ENCODE measurements at regions not wholly inside any gene's neighbourhood (a gene's known extent, or its start where the extent isn't known, plus 50 kb on each side); places are given as distances from the start of the nearest gene placed in this dataset.
"Not testable (repeated sequence)": the region's sequence is repeated elsewhere in the genome, so short reads cannot be mapped to it uniquely, and the experiment has no call there.

DNA sequence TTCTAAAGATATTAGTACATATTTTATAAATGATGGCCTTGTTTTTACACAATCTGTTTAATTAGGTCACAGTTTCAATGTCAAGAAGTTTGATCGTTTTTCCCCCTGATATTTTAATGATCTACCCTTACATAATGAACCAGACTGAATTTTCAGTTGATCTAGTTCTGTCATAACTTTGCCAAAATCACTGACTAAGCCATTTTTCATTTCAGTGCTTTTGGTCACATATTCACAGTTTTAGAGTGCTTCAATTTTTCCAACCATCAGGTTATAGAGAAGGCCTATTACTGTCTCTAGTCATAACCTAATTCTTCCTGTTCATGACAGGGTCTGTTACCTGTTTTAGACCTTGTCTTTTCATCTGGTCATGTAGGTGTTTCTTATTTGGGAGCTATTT lies 577.9 kb upstream of the PTPRD start:
- Histone ChIP-seq H3K36me3 (ENCODE audit: control insufficient read depth, insufficient read depth, low read length) (no peaks in the 10 kb centered on the region), H3K27me3 (ENCODE audit: control insufficient read depth, insufficient read depth, low read length) (no peaks in the 10 kb centered on the region), H3K9ac (ENCODE audit: low read length) (no peak overlapping the region), H3K27ac (ENCODE audit: low read depth, low read length) (no peak overlapping the region), H3K4me1 (ENCODE audit: control insufficient read depth, insufficient read depth, low read length) (no peaks in the 10 kb centered on the region), H3K4me3 (ENCODE audit: low read depth, low read length) (no peak overlapping the region), H3K9me3 (ENCODE audit: control insufficient read depth, insufficient read depth, low read depth, low read length) (peaks cover 17% of the 10 kb centered on the region)

GRCh38 chr9:11192993-11193392 lies 580.2 kb upstream of the PTPRD start:
- H3K9ac ChIP-seq (ENCODE audit: low read length) = no peak overlapping the region
- H3K27ac ChIP-seq (ENCODE audit: low read depth, low read length) = no peak overlapping the region
- no peaks in the 10 kb centered on the region for H3K36me3 ChIP-seq (ENCODE audit: control insufficient read depth, insufficient read depth, low read length)
- H3K4me3 ChIP-seq (ENCODE audit: low read depth, low read length) = no peak overlapping the region
- H3K9me3 ChIP-seq (ENCODE audit: control insufficient read depth, insufficient read depth, low read depth, low read length) = peaks cover 14% of the 10 kb centered on the region
- H3K27me3 ChIP-seq (ENCODE audit: control insufficient read depth, insufficient read depth, low read length) = no peaks in the 10 kb centered on the region
- no peaks in the 10 kb centered on the region for H3K4me1 ChIP-seq (ENCODE audit: control insufficient read depth, insufficient read depth, low read length)

GRCh38 chr9:11194246-11194645 lies 581.4 kb upstream of the PTPRD start:
- Histone ChIP-seq H3K36me3 (ENCODE audit: control insufficient read depth, insufficient read depth, low read length) (no peaks in the 10 kb centered on the region), H3K4me1 (ENCODE audit: control insufficient read depth, insufficient read depth, low read length) (no peaks in the 10 kb centered on the region; the same call in 1 of the 2 replicates), H3K27me3 (ENCODE audit: control insufficient read depth, insufficient read depth, low read length) (no peaks in the 10 kb centered on the region), H3K9me3 (ENCODE audit: control insufficient read depth, insufficient read depth, low read depth, low read length) (peaks cover 3% of the 10 kb centered on the region; the same call in 1 of the 2 replicates), H3K9ac (ENCODE audit: low read length) (no peak overlapping the region), H3K4me3 (ENCODE audit: low read depth, low read length) (no peak overlapping the region), H3K27ac (ENCODE audit: low read depth, low read length) (no peak overlapping the region)

DNA sequence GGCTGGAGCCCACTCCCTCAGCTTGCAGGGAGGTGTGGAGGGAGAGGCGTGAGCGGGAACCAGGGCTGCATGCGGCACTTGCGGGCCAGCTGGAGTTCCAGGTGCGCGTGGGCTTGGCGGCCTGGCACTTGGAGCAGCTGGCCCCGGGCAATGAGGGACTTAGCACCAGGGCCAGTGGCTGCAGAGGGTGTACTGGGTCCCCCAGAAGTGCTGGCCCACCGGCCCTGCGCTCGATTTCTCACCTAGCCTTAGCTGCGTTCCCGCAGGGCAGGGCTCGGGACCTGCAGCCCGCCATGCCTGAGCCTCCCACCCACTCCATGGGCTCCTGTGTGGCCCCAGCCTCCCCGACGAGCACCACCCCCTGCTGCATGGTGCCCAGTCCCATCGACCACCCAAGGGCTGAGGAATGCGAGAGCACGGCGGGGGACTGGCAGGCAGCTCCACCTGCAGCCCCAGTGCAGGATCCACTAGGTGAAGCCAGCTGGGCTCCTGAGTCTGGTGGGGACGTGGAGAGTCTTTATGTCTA lies 584.1 kb upstream of the PTPRD start:
- H3K9ac ChIP-seq (ENCODE audit: low read length); H3K9me3 ChIP-seq (ENCODE audit: control insufficient read depth, insufficient read depth, low read depth, low read length); H3K27ac ChIP-seq (ENCODE audit: low read depth, low read length); H3K36me3 ChIP-seq (ENCODE audit: control insufficient read depth, insufficient read depth, low read length); H3K4me3 ChIP-seq (ENCODE audit: low read depth, low read length); H3K27me3 ChIP-seq (ENCODE audit: control insufficient read depth, insufficient read depth, low read length); H3K4me1 ChIP-seq (ENCODE audit: control insufficient read depth, insufficient read depth, low read length): not testable (repeated sequence)

DNA sequence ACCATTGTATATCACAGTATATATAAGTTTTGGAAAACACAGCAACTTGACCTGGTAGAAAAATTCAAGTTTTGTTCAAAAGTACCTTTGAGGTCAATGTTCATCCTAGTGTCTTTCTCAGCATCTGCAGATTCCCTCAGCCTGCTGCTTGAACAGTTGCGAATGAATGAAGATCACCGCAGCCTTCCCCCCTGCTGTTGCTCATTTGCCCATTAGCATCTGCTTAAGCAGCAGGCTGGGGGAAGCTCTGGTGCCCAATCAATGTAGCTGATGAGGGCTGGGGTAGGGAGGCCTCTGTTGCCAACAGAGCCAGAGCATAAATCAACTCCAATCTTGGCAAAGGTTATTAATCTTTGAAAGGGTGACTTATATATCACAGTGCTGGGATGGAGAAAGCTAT lies 586.5 kb upstream of the PTPRD start:
- Histone ChIP-seq H3K27me3 (ENCODE audit: control insufficient read depth, insufficient read depth, low read length) (no peaks in the 10 kb centered on the region), H3K4me3 (ENCODE audit: low read depth, low read length) (no peak overlapping the region), H3K9ac (ENCODE audit: low read length) (no peak overlapping the region), H3K4me1 (ENCODE audit: control insufficient read depth, insufficient read depth, low read length) (no peaks in the 10 kb centered on the region; the same call in 1 of the 2 replicates), H3K27ac (ENCODE audit: low read depth, low read length) (no peak overlapping the region), H3K36me3 (ENCODE audit: control insufficient read depth, insufficient read depth, low read length) (no peaks in the 10 kb centered on the region), H3K9me3 (ENCODE audit: control insufficient read depth, insufficient read depth, low read depth, low read length) (no peaks in the 10 kb centered on the region)

GRCh38 chr9:11204521-11204920 lies 591.7 kb upstream of the PTPRD start:
- H3K9ac ChIP-seq (ENCODE audit: low read length) = no peak overlapping the region
- no peak overlapping the region for H3K27ac ChIP-seq (ENCODE audit: low read depth, low read length)
- H3K9me3 ChIP-seq (ENCODE audit: control insufficient read depth, insufficient read depth, low read depth, low read length) = no peaks in the 10 kb centered on the region
- H3K4me1 ChIP-seq (ENCODE audit: control insufficient read depth, insufficient read depth, low read length) = no peaks in the 10 kb centered on the region
- no peak overlapping the region for H3K4me3 ChIP-seq (ENCODE audit: low read depth, low read length)
- no peaks in the 10 kb centered on the region for H3K27me3 ChIP-seq (ENCODE audit: control insufficient read depth, insufficient read depth, low read length)
- H3K36me3 ChIP-seq (ENCODE audit: control insufficient read depth, insufficient read depth, low read length) = no peaks in the 10 kb centered on the region

- Histone ChIP-seq H3K4me3 (ENCODE audit: low read depth, low read length) (no peak overlapping the region), H3K4me1 (ENCODE audit: control insufficient read depth, insufficient read depth, low read length) (no peaks in the 10 kb centered on the region), H3K9me3 (ENCODE audit: control insufficient read depth, insufficient read depth, low read depth, low read length) (no peaks in the 10 kb centered on the region), H3K36me3 (ENCODE audit: control insufficient read depth, insufficient read depth, low read length) (no peaks in the 10 kb centered on the region), H3K9ac (ENCODE audit: low read length) (no peak overlapping the region), H3K27ac (ENCODE audit: low read depth, low read length) (no peak overlapping the region), H3K27me3 (ENCODE audit: control insufficient read depth, insufficient read depth, low read length) (no peaks in the 10 kb centered on the region)
Observed at GRCh38 chr9:11206925-11207324, 594.1 kb upstream of the PTPRD start.

- no peaks in the 10 kb centered on the region for H3K36me3 ChIP-seq (ENCODE audit: control insufficient read depth, insufficient read depth, low read length)
- H3K27me3 ChIP-seq (ENCODE audit: control insufficient read depth, insufficient read depth, low read length) = no peaks in the 10 kb centered on the region
- no peak overlapping the region for H3K27ac ChIP-seq (ENCODE audit: low read depth, low read length)
- no peaks in the 10 kb centered on the region for H3K4me1 ChIP-seq (ENCODE audit: control insufficient read depth, insufficient read depth, low read length)
- H3K9ac ChIP-seq (ENCODE audit: low read length) = no peak overlapping the region
- no peak overlapping the region for H3K4me3 ChIP-seq (ENCODE audit: low read depth, low read length)
- H3K9me3 ChIP-seq (ENCODE audit: control insufficient read depth, insufficient read depth, low read depth, low read length) = no peaks in the 10 kb centered on the region
Observed at GRCh38 chr9:11233696-11234095, 620.9 kb upstream of the PTPRD start.

DNA sequence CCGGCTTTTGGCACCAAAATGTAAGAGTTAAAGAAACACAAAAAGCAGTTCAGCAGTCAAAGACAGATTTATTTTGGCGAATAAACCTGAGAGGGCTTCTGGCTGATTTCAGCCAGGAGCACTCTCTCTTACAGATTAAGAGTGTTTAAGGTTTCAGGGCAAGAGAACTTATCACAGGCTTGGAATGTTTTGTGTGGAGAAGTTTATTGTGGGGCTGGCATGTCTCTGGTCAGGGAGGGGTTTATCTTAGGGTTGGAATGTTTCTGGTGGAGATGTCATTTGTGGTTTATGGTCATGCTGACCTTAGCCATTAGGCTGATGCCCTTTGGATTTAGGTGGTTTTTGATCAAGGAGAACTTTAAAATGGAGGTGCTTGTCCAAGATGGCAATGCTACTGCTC lies 622.3 kb upstream of the PTPRD start:
- no peaks in the 10 kb centered on the region for H3K27me3 ChIP-seq (ENCODE audit: control insufficient read depth, insufficient read depth, low read length)
- no peaks in the 10 kb centered on the region for H3K36me3 ChIP-seq (ENCODE audit: control insufficient read depth, insufficient read depth, low read length)
- no peaks in the 10 kb centered on the region for H3K9me3 ChIP-seq (ENCODE audit: control insufficient read depth, insufficient read depth, low read depth, low read length)
- no peak overlapping the region for H3K9ac ChIP-seq (ENCODE audit: low read length)
- no peak overlapping the region for H3K4me3 ChIP-seq (ENCODE audit: low read depth, low read length)
- no peak overlapping the region for H3K27ac ChIP-seq (ENCODE audit: low read depth, low read length)
- H3K4me1 ChIP-seq (ENCODE audit: control insufficient read depth, insufficient read depth, low read length) = no peaks in the 10 kb centered on the region

DNA sequence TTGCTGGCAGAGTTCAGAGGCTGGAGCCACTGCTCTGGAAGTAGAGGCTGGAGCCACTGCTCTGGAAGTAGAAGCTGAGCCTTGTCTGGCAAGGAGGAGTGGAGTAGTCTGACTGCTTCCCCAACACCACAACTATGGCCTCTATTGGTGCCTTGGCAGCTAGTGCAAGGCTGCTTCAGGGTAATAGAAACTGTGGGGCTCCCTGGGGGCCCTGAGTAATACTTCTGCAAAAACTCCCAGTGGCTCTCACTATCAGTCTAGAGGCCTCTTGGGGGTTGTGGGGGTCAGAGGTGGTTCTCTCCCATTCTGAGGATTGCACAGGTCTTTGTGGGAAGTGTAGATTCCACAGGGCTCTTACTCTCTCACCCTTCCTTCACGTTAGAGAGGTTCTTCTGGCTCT lies 629.0 kb upstream of the PTPRD start:
- H3K27me3 ChIP-seq (ENCODE audit: control insufficient read depth, insufficient read depth, low read length) = no peaks in the 10 kb centered on the region
- no peaks in the 10 kb centered on the region for H3K36me3 ChIP-seq (ENCODE audit: control insufficient read depth, insufficient read depth, low read length)
- peaks cover 7% of the 10 kb centered on the region; the same call in 1 of the 2 replicates for H3K9me3 ChIP-seq (ENCODE audit: control insufficient read depth, insufficient read depth, low read depth, low read length)
- H3K9ac ChIP-seq (ENCODE audit: low read length) = no peak overlapping the region
- H3K27ac ChIP-seq (ENCODE audit: low read depth, low read length) = no peak overlapping the region
- H3K4me3 ChIP-seq (ENCODE audit: low read depth, low read length) = no peak overlapping the region
- no peaks in the 10 kb centered on the region for H3K4me1 ChIP-seq (ENCODE audit: control insufficient read depth, insufficient read depth, low read length)

DNA sequence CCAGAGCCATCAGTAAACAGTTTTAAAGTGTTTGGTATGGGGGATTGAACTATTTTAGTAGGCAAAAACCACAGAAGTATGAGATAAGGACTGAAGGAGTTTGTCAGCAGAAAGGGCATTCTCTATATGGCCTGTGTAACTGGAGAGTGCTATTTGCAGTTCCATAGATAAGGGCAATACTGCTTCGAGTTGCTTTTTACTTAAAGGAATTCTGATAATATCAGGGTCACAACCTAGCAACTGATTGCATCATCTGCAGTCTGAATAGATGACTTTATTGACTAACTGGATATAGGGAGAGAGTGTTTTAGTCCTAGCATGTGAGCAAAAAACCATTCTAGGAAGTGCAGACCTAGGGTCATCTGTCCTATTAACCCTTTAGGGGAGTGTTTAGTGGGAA lies 645.2 kb upstream of the PTPRD start:
- Histone ChIP-seq H3K4me1 (ENCODE audit: control insufficient read depth, insufficient read depth, low read length) (peaks cover 5% of the 10 kb centered on the region; the same call in 1 of the 2 replicates), H3K36me3 (ENCODE audit: control insufficient read depth, insufficient read depth, low read length) (no peaks in the 10 kb centered on the region), H3K4me3 (ENCODE audit: low read depth, low read length) (no peak overlapping the region), H3K9me3 (ENCODE audit: control insufficient read depth, insufficient read depth, low read depth, low read length) (no peaks in the 10 kb centered on the region), H3K27ac (ENCODE audit: low read depth, low read length) (no peak overlapping the region), H3K9ac (ENCODE audit: low read length) (no peak overlapping the region), H3K27me3 (ENCODE audit: control insufficient read depth, insufficient read depth, low read length) (no peaks in the 10 kb centered on the region)

DNA sequence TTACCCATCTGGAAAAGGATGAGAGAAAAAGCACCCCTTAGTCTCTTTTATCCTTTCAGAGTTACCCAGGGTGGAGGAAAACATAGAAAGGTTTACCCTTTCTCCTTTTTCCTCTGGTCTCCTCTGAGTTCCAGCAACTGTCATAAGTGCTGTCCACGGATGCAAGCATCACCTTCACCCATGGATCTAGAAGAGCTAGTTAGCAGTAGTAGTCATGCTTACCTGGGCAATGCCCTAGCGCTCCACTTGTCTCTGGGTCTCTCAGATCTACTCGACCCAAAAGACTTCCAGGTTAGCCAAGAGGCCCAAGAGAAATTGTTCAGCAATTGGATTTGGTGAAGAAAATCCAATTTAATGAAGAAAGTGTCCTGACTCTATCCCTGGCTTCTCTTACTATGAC lies 656.2 kb upstream of the PTPRD start:
- H3K9me3 ChIP-seq (ENCODE audit: control insufficient read depth, insufficient read depth, low read depth, low read length) = peaks cover 40% of the 10 kb centered on the region
- H3K9ac ChIP-seq (ENCODE audit: low read length) = no peak overlapping the region
- H3K27me3 ChIP-seq (ENCODE audit: control insufficient read depth, insufficient read depth, low read length) = no peaks in the 10 kb centered on the region
- H3K36me3 ChIP-seq (ENCODE audit: control insufficient read depth, insufficient read depth, low read length) = no peaks in the 10 kb centered on the region
- H3K27ac ChIP-seq (ENCODE audit: low read depth, low read length) = no peak overlapping the region
- no peak overlapping the region for H3K4me3 ChIP-seq (ENCODE audit: low read depth, low read length)
- H3K4me1 ChIP-seq (ENCODE audit: control insufficient read depth, insufficient read depth, low read length) = no peaks in the 10 kb centered on the region
